COLO668 (cell line): ENCODE measurements at regions not wholly inside any gene's neighbourhood (a gene's known extent, or its start where the extent isn't known, plus 50 kb on each side); places are given as distances from the start of the nearest gene placed in this dataset.

Source experiments
- DNase-seq: peaks from one replicate; lab custom pipeline; 2025; ENCODE audit not compliant: unreplicated experiment; lab: John Stamatoyannopoulos, UW

GRCh38 chr4:157564771-157565170, 344.2 kb downstream of the GRIA2 start:
- DNase-seq = no peak

DNA sequence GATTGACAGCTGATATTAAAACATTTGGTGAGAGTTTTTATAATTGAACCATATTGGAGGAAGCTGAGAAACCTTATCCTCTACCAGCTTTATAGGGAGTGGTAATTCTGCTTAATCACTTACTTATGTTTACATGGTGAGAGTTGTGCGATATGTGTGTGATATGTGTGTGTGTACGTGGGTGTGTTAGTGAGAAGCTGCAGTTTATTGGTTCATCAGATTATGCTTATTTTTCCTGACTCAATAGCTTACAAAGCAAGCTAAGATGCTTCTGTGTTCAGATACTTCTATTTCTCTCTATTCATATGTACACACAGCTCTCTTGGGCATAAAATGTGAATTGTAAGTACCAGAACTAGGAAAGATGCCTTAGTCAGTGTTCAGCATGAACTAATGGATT, 343.7 kb downstream of the GRIA2 start:
- no peak for DNase-seq

- no peak for DNase-seq
Observed at GRCh38 chr4:157558016-157558415, 337.5 kb downstream of the GRIA2 start.

- no peak for DNase-seq
Observed at GRCh38 chr4:157550028-157550427, 329.5 kb downstream of the GRIA2 start.

DNA sequence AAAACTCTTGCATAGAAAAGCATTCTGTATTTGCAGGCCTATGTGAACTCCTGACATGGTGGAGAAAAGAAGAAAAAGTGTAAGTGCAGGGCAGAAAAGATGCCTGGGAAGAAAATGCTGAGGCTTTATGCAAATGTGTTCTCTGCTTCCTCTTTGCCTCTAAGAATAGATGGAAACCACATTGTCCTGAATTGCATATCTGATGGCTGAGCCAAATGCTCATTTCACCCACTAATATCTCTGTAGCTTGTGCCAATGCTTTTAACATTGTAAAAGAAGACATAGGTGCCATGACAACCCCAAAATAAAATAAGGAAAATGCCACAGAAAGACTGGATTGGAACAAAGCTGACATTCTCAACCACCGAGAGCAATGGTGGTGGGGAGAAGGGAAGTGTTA, 307.4 kb downstream of the GRIA2 start:
- DNase-seq = no peak

- no peak for DNase-seq
Observed at GRCh38 chr4:157521906-157522305, 301.4 kb downstream of the GRIA2 start.

- DNase-seq = no peak
Observed at GRCh38 chr4:157514711-157515110, 294.2 kb downstream of the GRIA2 start.

DNA sequence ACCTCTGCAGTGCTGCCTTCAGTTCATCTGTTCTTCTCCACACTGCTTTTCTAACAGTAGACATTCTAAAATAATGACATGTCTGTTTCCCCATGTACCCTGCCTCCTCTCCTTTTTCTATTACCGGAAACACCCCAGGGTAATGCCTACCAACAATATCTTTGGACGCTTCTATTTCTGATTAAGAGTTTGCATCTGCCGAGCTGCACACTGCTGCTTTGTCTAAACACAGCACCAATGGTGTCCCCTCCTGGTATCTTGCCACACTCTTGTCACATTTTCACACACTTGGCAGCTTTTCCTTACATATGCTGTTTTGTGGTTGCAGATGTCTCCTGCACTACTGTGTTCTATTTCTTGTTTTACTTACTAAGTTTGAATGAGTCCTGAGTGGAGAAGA, 288.8 kb downstream of the GRIA2 start:
- DNase-seq = no peak

DNA sequence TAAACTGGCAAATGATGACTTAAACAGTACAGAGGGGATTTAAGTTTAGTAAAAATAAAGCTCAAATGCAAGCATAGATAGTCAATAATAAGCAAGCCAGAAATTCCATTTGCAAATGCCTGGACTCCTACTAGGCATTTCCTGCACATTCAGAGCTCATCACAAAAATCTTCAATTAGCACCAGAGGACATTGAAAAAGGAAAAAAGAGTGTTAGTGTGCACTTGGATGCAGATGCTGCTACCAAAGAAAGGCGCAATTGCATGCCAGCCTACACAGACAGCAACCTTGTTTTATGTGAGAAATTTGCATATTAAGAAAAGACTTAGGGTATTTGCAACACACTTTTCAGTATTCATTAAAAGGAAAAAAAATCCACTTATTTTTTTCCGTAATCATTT, 282.1 kb downstream of the GRIA2 start:
- no peak for DNase-seq

GRCh38 chr4:157459785-157460184, 239.3 kb downstream of the GRIA2 start:
- no peak for DNase-seq

DNA sequence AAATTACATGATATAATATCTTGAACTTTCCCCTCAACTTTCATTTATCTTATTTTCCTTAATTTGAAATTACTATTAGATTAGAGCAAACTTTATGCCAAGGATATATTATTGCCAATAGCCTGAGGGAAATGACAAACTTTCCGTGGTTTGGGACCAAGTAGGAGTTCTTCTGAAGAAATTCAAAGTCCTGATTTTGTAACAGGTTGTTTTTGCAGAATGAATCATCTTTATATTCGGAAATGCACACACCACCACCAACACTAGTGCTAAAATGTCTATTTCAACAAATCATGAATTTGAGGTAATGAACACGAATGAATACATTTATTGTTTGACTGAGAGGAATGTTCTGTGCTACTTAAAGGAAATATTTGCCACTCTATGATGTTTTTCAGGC, 226.7 kb downstream of the GRIA2 start:
- DNase-seq = no peak

- no peak for DNase-seq
Observed at GRCh38 chr4:157444014-157444413, 223.5 kb downstream of the GRIA2 start.

DNA sequence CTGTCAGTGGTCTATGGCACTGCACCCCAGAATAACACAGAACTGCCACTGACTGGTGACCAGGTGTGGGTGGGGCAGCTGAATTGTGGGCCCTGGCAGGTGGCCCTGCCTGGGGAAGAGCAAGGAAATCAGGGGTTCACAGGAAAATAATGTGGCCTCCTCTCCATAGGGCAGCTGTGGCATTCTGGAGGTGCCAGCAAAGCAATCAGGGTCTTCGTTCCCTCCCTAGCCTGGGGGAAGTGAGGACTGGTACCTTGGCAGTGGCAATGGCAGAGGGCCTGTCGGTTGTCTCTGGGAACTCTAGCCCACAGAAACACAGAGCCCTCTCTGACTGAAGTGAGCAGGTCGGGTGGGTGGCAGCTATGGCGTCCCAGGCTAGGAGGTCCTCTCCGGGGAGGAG, 223.0 kb downstream of the GRIA2 start:
- no peak for DNase-seq

DNA sequence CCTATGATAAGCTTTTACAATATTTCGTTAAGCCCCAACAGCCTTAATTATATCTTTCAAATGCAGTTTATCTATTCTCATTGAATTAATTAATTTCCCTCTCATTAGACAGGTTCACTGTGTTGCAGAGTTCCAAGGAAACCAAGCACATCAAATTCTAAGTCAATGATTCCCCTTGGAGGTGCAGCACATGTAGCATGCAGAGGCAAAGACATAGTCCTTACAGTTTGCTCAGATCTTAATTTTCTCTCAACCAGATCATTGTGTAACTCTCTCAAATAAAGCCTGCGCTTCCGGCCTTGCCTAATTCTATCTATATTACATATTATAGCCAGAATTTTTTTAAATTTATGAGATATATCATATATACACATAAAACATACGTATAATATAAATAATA, 205.4 kb downstream of the GRIA2 start:
- no peak for DNase-seq

DNA sequence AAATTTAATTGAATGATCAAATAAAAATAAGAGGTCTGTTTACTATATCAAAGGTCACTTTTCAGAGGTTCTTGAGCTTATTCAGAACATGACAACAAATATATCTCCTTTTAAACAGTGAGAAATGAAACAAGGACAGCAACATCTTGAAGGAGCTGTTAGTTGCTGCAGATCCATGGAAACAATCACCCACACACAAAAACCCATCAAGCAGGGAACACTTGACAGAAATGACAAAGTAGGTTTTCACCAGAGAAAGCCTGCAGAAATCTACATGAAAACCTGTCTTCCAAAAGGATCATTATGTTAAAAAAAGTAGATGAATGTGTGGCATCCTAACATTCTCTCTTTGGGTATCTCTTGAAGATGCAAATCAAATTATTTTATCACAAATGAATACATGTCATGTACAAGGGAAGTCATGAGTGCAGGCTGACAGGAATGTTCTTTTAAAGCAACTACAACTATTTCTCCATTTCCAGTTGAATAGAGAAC, 203.0 kb downstream of the GRIA2 start:
- no peak for DNase-seq

GRCh38 chr4:157421365-157421764, 200.8 kb downstream of the GRIA2 start:
- DNase-seq = no peak
